ENCODE measurements at regions not wholly inside any gene's neighbourhood (a gene's known extent, or its start where the extent isn't known, plus 50 kb on each side); places are given as distances from the start of the nearest gene placed in this dataset.

- H3K4me3 ChIP-seq (ENCODE audit: control insufficient read depth, low read depth, low read length): no peak overlapping the region
- DNase-seq (ENCODE audit: low read depth): no peak
- TF ChIP-seq, protein P1, sequence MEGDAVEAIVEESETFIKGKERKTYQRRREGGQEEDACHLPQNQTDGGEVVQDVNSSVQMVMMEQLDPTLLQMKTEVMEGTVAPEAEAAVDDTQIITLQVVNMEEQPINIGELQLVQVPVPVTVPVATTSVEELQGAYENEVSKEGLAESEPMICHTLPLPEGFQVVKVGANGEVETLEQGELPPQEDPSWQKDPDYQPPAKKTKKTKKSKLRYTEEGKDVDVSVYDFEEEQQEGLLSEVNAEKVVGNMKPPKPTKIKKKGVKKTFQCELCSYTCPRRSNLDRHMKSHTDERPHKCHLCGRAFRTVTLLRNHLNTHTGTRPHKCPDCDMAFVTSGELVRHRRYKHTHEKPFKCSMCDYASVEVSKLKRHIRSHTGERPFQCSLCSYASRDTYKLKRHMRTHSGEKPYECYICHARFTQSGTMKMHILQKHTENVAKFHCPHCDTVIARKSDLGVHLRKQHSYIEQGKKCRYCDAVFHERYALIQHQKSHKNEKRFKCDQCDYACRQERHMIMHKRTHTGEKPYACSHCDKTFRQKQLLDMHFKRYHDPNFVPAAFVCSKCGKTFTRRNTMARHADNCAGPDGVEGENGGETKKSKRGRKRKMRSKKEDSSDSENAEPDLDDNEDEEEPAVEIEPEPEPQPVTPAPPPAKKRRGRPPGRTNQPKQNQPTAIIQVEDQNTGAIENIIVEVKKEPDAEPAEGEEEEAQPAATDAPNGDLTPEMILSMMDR (IDR thresholded peaks at IDR 0.05; ENCODE audit: control insufficient read depth, insufficient read depth, low read depth, low read length, missing control alignments): no peak
Measured at GRCh38 chr9:26341545-26341944, 551.1 kb downstream of the CAAP1 start.

DNA sequence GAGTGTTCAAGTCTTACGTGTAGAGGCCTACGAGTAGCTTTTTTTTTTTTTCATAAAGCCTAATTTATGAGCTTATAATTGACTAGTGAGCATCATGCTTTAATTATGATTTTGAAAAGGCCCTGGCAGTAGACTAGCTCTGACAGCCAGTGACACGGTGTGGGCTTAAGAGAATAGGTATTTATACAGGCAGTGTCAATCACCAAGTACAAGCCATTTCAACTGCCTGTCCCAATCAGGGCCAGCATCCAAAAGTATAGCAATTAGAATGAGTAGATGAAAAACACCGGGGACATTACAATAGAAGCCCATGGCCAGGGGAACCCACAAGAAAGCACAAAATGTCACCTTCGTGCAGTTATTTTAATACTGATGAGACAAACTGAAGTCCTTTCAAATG lies 552.8 kb downstream of the CAAP1 start:
- no peak overlapping the region for H3K4me3 ChIP-seq (ENCODE audit: control insufficient read depth, low read depth, low read length)
- no peak for DNase-seq (ENCODE audit: low read depth)
- TF ChIP-seq, protein P1 (IDR thresholded peaks at IDR 0.05; ENCODE audit: control insufficient read depth, insufficient read depth, low read depth, low read length, missing control alignments): no peak

DNA sequence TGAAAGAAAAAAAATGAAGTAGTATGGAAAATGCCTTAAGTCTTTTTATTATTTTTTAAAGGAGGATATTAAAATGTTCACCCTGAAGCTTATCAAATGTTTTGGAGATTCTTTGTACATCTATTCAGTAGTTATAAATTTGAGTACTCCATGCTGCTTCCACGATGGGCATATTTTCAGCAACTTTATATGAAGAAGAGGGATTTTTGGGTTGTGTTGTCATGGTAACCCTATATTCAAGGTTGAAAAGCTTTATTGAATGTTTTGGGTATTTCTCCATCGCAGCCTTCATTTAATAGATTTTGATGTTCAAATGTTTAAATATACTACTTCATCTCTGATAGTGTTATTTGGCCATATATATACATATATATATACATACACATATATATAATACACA lies 557.5 kb downstream of the CAAP1 start:
- TF ChIP-seq, protein P1 (IDR thresholded peaks at IDR 0.05; ENCODE audit: control insufficient read depth, insufficient read depth, low read depth, low read length, missing control alignments): no peak
- no peak for DNase-seq (ENCODE audit: low read depth)

GRCh38 chr9:26334706-26335105 lies 557.9 kb downstream of the CAAP1 start:
- DNase-seq (ENCODE audit: low read depth): no peak
- no peak overlapping the region for H3K4me3 ChIP-seq (ENCODE audit: control insufficient read depth, low read depth, low read length)
- TF ChIP-seq, protein P1 (IDR thresholded peaks at IDR 0.05; ENCODE audit: control insufficient read depth, insufficient read depth, low read depth, low read length, missing control alignments): no peak

More for the DNA sequence above, 557.5 kb downstream of the CAAP1 start:
- H3K4me3 ChIP-seq (ENCODE audit: control insufficient read depth, low read depth, low read length): no peak overlapping the region

DNA sequence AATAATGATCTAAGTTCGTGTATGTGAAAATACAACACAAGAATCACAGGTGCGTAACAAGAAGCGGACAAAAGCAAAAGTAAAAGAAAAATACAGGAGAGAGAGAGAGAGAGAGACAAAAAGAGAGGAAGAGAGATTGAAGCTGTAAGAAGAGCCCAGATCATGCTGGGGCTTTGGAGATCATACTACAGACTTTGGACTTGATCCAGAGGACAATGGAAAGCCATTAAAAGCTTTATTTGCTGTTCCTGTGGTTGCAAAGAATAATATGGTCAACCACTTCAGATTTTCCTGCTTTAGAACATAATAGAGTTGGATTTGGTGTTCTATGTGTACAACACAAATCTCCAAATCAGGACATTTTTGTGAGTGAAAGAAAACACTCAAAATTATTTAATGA lies 561.4 kb downstream of the CAAP1 start:
- no peak for DNase-seq (ENCODE audit: low read depth)
- TF ChIP-seq, protein P1 (IDR thresholded peaks at IDR 0.05; ENCODE audit: control insufficient read depth, insufficient read depth, low read depth, low read length, missing control alignments): no peak
- no peak overlapping the region for H3K4me3 ChIP-seq (ENCODE audit: control insufficient read depth, low read depth, low read length)

DNA sequence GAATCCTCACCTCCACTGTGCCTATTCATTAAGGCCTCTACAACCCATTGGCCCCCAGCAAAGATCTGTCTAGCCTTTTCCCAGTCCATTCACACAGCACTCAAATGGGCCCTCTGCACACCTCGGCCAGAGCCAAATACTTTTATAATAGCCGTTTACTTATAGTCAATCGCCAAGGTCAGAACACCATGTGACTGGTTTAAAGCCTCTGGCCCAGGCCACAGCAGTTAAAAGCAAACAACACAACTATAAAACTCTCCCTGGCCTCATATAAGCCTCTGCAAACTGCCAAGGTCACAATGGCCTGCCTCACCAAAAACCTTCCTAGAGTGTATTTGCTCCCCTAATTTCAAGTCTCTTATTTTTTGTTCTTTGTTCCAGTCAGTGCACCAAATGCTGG lies 562.6 kb downstream of the CAAP1 start:
- no peak overlapping the region for H3K4me3 ChIP-seq (ENCODE audit: control insufficient read depth, low read depth, low read length)
- DNase-seq (ENCODE audit: low read depth): no peak
- TF ChIP-seq, protein P1 (IDR thresholded peaks at IDR 0.05; ENCODE audit: control insufficient read depth, insufficient read depth, low read depth, low read length, missing control alignments): no peak

DNA sequence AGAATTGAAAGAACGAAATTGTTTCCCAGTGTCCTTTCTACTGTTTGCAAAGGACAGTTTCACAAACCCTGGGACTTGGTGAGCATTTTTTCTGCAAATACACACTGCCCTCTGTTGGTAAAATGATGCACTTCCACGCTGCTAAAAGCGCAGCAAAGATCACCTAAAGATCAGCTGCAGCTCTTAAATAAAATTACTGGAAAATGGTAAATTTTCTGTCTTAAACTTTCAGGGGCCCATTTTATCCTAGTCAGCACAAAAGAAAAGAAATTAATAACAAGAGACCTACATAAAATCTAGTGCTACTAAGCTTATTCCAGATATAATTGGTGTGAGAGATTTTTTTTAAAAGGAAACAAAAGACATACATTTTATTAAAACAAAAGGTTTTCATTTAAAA lies 566.0 kb downstream of the CAAP1 start:
- peak; percentile 43 for DNase-seq (ENCODE audit: low read depth)
- H3K4me3 ChIP-seq (ENCODE audit: control insufficient read depth, low read depth, low read length): no peak overlapping the region
- TF ChIP-seq, protein P1 (IDR thresholded peaks at IDR 0.05; ENCODE audit: control insufficient read depth, insufficient read depth, low read depth, low read length, missing control alignments): peak; percentile 77

Data from AG09309 (cell line).